ENCODE measurements at regions not wholly inside any gene's neighbourhood (a gene's known extent, or its start where the extent isn't known, plus 50 kb on each side); places are given as distances from the start of the nearest gene placed in this dataset.

GRCh38 chr5:110159202-110159601 is 469.5 kb downstream of the MAN2A1 start:
- DNase-seq, result no peak

DNA sequence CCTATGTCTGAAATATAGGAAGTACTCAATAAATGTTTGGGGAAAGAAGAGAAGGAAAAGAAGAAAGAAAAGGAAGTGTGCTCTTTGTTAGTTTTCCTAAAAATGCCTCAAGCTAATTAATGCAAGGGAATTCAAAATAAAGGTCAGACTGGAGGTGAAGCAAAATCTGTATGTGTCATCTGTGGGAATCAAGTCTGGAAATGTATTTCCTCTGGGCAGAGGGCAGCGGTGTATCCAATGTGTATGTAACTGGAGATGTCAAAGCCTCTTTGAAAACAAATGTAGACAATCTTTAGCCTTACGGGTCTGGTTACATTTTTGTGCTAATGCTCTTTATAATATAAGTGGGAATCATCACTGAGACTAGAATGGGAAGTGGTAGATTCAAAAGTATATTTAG is 471.4 kb downstream of the MAN2A1 start:
- no peak for DNase-seq

- no peak for DNase-seq
Observed at GRCh38 chr5:110165366-110165765, 475.6 kb downstream of the MAN2A1 start.

GRCh38 chr5:110167384-110167783 is 477.7 kb downstream of the MAN2A1 start:
- no peak for DNase-seq

DNA sequence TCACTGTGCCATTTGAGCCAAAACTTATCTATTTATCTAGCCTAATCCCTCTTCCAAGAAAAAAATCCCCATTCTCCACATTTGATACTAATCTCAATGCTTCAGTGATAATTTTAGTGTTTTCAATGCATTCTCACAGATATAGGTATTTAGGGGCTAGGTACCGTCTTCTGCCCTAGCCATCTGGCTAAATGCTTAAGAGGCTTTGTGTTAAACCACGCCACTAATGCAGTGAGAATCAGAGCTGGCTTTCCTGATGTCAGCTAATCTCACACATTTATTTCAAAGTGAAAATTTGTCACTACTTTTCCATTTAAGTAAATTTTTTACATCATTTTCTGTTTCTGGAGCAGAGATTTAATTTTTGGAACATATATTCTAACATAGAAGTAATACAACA is 479.7 kb downstream of the MAN2A1 start:
- no peak for DNase-seq

- DNase-seq, result no peak
Observed at GRCh38 chr5:110177729-110178128, 488.0 kb downstream of the MAN2A1 start.

GRCh38 chr5:110179321-110179720 is 489.6 kb downstream of the MAN2A1 start:
- no peak for DNase-seq

DNA sequence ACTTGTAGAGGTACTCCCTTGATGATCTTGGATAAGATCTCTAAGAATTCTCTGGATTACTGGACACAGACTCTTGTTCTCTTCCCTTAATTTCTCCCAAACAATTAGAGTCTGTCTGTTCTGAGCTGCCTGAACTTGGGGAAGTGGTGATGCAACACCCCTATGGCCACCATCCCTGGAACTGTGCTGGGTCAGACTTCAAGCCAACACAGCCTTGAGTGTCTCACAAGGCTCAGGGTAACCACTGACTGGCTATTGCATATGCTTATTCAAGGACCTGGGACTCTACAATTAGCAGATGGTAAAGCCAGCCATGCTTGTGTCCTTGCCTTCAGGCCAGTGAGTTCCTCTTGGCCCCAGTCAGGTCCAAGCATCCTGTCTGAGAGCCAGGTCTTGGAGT is 504.5 kb downstream of the MAN2A1 start:
- DNase-seq, result no peak

DNA sequence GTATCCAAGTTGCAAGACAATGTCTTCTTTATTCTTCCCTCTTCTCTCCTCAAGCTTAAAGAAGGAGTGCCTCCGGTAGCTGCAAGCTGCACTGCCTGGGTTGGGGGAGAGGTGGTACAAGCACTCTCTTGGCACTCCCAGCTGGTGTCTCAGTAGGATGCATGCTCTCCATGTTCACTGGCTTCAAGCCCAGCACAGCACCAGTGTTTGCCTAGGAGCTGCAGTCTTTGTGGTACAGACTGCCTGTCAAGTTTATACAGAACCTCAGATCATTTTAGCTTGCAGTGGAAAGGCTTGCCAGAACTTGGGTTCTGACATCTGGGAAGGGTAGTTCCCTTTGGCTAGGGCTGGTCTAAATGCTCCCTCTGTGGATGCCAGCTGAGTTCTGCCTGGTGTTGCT is 505.6 kb downstream of the MAN2A1 start:
- DNase-seq, result no peak

DNA sequence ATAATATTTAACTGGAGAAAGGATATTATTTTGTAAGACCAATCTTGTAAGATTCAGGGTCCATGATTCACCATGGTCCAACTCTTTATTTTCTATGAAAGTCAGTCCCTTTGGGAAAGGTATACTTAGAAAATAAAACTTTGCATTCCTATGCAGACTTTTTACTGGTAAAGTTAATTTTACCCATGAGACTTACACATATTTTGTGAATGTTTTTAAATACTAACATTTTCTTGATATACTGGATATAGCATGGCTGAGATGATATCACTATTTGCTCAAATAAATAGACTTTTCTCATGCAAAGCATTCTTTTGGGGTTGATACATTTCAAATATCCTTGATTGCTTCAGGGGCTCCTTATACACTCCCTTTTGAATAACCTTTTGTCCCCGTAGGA is 512.1 kb downstream of the MAN2A1 start:
- DNase-seq, result no peak

DNA sequence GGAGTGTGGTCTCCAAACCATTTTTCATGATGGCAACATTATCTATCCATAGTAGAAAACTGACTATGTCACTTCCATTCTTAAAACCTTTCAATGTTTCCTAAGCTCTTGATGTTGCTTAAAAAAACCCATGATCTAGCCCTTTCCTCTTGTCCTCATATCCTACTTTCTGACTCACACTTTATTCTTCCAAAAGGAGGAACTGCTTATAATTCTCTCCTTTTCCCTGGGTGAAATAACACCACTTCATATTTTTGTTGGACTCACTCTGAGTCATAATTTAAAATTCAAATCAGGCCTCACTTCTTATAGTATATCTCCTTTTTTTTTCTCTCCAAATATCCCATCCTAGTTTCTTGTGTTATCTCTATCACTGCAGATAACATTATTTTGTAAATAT is 513.9 kb downstream of the MAN2A1 start:
- no peak for DNase-seq

GRCh38 chr5:110209401-110209800 is 517.1 kb downstream of the TMEM232 start:
- DNase-seq, result no peak

DNA sequence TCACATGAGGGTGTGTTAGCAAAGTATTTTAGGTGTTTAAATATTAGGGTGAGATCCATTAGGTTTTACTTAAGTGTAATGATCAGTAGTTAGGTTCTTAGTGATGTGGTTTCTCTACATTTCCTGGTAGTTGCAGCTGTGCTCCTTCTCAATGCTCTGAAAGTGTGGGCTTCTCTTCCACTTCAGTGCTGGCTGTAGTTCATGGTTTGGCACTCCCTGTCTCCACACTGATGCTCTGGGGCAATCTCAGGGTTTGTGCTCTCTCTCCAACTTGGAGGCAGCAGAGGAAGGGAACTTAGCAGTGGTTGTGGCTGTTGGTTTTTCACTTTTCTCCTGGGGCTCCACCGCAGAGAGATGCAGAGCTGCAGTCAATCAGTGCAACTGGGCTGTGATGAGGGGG is 507.5 kb downstream of the TMEM232 start:
- no peak for DNase-seq

DNA sequence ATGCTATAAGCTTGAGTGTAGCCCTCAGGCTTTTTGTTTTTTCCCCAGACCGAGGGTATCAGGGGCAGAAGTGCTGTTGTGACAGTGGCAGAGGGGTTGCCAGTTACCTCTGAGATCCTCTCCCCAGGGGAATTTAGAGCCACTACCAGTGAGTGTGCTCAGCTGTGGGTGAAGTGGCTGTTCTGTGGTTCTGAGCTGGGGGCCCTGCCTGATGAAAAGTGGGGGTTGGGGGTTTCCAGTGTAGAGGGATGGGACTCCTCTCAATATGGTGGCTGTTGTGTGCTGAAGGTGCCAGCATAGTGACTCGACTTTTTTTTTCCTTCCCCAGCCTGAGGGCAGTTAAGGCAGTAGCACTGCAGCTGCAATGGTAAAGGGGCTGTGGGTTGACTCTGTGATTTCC is 506.7 kb downstream of the TMEM232 start:
- no peak for DNase-seq

GRCh38 chr5:110221036-110221435 is 505.4 kb downstream of the TMEM232 start:
- DNase-seq, result no peak

- no peak for DNase-seq
Observed at GRCh38 chr5:110224050-110224449, 502.4 kb downstream of the TMEM232 start.

- no peak for DNase-seq
Observed at GRCh38 chr5:110225949-110226348, 500.5 kb downstream of the TMEM232 start.

DNA sequence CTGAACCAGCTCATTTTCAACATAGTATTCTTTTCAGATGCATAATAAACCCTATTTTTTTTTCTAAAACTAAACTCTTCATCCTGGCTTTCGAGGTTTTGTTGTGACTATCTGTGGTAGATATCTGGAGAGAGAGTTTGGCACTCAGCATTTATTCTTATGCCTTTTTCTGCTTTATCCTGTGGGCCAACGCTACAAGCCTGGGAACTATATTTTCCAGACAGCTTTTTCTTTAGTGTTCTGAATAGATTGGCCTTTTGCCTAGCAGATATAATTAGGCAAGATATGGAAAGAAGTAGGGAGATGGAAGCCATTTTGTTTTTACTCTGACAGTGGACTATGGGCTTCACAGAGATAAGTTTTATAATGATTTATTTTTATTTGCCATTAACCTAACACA is 486.7 kb downstream of the TMEM232 start:
- no peak for DNase-seq

- DNase-seq, result no peak
Observed at GRCh38 chr5:110242950-110243349, 483.5 kb downstream of the TMEM232 start.

DNA sequence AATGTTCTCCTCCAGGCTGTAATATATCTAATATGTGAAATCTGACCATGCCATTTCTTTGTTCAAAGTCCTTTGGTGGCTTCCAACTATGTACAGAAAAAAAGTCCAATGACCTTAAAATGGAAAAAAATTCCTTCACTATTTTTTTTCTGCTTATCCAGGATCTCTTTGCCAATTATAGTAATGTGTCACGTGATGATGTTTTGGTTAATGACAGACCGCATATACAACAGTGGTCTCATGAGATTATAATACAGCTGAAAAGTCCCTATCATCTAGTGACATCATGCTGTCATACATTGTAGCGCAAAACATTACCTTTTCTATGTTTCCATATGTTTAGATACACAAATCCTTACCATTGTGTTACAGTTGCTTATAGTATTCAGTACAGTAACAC is 477.6 kb downstream of the TMEM232 start:
- no peak for DNase-seq

GRCh38 chr5:110250355-110250754 is 476.1 kb downstream of the TMEM232 start:
- DNase-seq, result no peak

DNA sequence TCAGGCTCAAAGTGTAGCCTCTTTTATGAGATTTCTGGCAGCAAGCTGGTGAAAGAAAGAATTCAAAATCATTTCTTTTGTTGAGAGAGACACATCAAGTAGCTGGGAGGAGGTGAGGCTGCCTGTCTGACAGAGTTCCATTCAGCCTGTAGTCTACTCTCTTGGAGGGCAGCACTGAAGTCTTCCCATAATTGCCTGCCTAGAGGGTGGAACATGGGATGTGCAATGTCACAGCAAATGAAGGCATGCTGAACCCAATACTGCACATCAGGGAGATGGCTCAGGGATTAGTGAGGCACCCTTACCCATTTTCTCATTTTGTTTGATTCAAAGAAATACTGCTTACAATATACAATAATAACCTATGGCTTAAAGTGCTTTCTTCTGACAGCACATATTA is 475.7 kb downstream of the TMEM232 start:
- no peak for DNase-seq

- DNase-seq, result no peak
Observed at GRCh38 chr5:110251366-110251765, 475.1 kb downstream of the TMEM232 start.

DNA sequence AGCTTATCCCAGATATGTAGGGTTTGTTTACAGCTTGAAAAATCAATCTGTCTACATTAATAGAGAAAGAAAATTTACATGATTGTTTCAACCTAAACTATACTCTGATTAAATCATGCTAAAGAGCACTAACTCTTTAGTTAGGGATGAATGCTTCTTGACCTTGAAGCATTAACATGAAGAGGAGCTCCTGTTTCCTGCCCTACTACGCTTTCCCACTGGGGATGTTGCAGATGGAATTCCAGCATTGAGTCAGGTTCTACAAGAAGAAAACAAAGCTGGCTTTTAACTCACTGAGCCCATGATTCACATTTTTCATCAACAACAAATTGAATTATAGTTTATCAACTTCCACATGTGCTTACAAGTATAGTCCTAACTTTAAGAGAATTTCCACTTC is 471.3 kb downstream of the TMEM232 start:
- DNase-seq, result no peak

- no peak for DNase-seq
Observed at GRCh38 chr5:110256298-110256697, 470.2 kb downstream of the TMEM232 start.

DNA sequence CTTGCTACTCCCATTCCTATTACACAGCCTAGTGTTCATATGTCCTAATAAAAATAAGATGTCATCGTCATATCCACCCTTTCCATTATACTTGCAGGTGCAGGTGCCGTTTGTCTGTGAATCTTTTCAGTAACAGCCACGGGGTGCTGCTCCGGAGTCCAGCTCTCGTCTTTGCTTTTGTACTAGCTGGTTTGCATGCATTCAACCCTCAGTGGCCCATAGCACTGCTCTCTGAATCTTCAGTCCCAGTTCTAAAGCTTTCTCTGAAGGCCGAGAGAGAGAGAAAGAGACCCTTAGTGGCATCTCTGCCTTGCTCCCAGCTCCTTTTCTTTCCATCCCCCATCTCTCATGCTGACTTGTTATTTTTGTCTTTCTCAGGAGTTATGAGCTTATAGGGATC is 468.5 kb downstream of the TMEM232 start:
- DNase-seq, result no peak

Measured in midbrain (tissue), 1 donor.